NCI-H82 treated with DMSO at 0.1 percent for 48 hours (cell line): ENCODE measurements at regions not wholly inside any gene's neighbourhood (a gene's known extent, or its start where the extent isn't known, plus 50 kb on each side); places are given as distances from the start of the nearest gene placed in this dataset.
"Not testable (repeated sequence)": the region's sequence is repeated elsewhere in the genome, so short reads cannot be mapped to it uniquely, and the experiment has no call there.

ENCODE experiments used
- DNase-seq: peaks from one replicate; lab custom pipeline; 2025; ENCODE audit not compliant: unreplicated experiment; lab: John Stamatoyannopoulos, UW

GRCh38 chr10:95137990-95138625, 55.9 kb upstream of the ACSM6 start:
- not testable (repeated sequence) for DNase-seq

DNA sequence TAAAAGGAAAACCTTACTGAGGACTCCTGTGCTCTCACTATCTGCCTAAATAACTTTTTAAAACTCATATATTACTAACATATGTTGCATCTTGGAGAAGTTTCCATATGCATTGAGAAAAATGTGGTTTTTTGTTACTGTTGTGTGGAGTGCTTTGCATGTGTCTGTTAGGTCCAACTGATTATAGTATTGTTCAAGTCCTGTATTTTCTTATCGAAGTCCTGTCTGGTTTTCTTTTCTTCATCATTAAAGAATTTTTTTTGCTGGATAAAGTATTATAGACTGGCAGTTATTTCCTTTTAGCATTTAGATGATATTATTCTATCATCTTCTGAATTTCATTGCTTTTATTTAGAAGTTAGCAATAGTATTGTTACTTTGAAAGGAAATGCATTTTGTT, 59.5 kb upstream of the ACSM6 start:
- no peak for DNase-seq

DNA sequence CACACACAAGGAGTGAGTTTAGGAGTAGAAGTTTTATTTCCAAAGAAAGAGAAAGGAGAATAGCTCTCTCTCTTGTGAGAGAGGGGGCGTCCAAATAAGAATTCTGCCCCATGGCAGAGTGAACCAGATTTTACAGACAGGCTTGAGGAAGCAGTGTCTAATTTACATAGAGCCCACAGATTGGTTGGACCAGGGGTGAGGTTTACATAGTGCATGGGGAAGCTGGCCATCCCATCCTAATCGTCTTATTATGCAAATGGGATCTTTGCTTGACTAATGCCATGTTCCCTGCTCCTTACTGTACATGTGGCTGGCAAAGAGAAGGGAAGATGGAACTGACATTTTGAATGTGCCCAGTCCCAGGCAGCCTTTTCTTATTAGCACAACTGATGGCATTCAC, 60.0 kb upstream of the ACSM6 start:
- DNase-seq = peak; percentile 68

GRCh38 chr10:95133016-95133752, 60.9 kb upstream of the ACSM6 start:
- DNase-seq = peak; percentile 67

- not testable (repeated sequence) for DNase-seq
Observed at GRCh38 chr10:95130429-95130828, 61.1 kb upstream of the CYP2C8 start.

GRCh38 chr10:95125582-95125981, 56.3 kb upstream of the CYP2C8 start:
- no peak for DNase-seq

DNA sequence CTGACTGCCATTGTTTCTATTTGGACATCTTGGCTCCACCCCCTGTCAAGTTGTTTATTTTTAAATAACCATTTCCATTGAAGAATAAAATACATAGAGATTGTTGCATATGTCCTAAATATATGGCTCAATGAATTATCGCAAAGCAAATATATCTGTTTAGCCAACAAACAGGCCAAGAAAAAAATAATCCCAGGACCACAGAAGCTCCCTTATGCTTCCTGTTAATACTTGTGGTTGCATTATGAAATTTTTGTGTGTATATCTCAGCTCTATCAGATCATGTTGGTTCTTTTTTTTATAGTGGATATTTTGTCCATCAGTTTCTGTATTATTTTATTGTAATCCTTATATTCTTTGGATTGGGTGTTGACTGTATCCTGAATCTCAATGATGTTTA, 53.4 kb upstream of the CYP2C8 start:
- DNase-seq = no peak

DNA sequence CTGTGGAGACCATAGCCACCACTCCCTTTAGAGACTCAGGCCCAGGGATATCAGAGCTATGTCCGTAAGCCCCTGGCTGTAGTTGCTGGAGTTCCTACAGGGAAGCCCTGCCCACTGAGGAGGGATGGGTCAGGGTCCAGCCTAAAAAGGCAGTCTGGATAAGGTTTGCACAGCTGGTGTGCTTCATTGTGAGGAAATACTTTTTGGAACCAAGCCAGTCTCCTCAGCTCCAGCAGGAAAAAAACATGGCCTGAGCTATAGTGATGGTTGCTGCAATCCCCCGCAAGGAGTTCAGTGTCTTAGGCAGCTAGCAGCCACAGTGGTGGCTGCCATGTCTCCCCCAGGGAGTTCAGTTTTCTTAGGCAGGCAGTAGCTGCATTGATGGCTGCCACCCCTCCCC, 52.6 kb upstream of the CYP2C8 start:
- DNase-seq = no peak
